WERI-Rb-1 (cell line): ENCODE measurements at regions not wholly inside any gene's neighbourhood (a gene's known extent, or its start where the extent isn't known, plus 50 kb on each side); places are given as distances from the start of the nearest gene placed in this dataset.
A peak's percentile ranks its signal among the peaks of the same experiment; 100 is the strongest.

Experiments used
- DNase-seq: peaks from one replicate; pipeline ENCODE4 v3.0.0-alpha.2; 2020
- H3K27ac ChIP-seq: fragments of 250-450 bp; sonication (Bioruptor Pico); 2 replicates; pipeline ENCODE4 v1.5.1; 2020; ENCODE audit warnings: mild to moderate bottlenecking, moderate library complexity
- H3K27me3 ChIP-seq: fragments of 250-450 bp; sonication (Bioruptor Pico); 2 replicates; pipeline ENCODE4 v1.5.1; 2021; ENCODE audit warnings: mild to moderate bottlenecking, low read depth, moderate library complexity; ENCODE audit not compliant: insufficient read depth, severe bottlenecking
- H3K36me3 ChIP-seq: fragments of 250-450 bp; sonication (Bioruptor Pico); 2 replicates; pipeline ENCODE4 v1.5.1; 2020; ENCODE audit warnings: mild to moderate bottlenecking, moderate library complexity
- H3K4me3 ChIP-seq: 2 replicates; pipeline ENCODE4 v1.5.1; 2011; ENCODE audit warnings: low read depth, mild to moderate bottlenecking, control low read depth, low read length
- H3K9me3 ChIP-seq: fragments of 250-450 bp; sonication (Bioruptor Pico); 2 replicates; pipeline ENCODE4 v1.5.1; 2021; ENCODE audit warnings: mild to moderate bottlenecking, moderate library complexity; ENCODE audit not compliant: severe bottlenecking
- TF ChIP-seq, protein P1 (sequence below): IDR thresholded peaks from 2 replicates; pipeline ENCODE4 v1.5.1; 2011; ENCODE audit warnings: low read depth, mild to moderate bottlenecking, control low read depth, inconsistent platforms, low read length

DNA sequence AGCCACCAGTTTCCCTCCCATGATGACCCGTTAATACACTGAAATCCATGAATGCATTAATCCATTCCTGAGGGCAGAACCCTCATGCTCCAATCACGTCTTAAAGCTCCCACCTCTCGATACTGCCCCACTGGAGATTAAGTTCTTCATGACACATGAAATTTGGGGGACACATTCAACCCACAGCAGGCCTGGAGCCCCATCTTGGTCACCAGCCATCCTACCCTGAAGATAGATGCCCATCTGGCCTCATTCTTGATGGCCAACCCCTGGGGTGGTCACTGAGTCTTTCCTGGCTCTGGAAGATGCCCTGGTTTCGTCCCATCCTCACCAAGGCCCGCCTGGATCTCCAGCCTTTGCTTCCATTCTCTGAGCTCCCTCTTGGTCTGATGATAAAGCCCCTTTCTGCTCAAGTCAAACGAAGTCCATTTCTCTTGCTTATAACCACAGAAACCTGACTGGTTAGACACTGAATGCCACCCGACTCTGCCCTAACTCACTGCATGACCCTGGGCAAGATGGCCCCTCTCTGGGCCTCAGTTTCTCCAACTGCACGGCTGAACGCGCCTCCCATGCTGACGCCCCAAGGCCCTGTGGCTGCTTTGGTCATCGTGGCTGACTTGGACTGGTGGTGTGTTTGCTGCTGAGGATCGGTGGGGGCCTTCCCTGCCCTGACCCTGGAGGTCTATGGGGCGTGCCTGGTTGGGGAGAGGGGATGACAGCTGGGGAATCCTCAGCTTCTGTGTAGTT is 138.4 kb upstream of the IER5L start:
- TF ChIP-seq, protein P1, sequence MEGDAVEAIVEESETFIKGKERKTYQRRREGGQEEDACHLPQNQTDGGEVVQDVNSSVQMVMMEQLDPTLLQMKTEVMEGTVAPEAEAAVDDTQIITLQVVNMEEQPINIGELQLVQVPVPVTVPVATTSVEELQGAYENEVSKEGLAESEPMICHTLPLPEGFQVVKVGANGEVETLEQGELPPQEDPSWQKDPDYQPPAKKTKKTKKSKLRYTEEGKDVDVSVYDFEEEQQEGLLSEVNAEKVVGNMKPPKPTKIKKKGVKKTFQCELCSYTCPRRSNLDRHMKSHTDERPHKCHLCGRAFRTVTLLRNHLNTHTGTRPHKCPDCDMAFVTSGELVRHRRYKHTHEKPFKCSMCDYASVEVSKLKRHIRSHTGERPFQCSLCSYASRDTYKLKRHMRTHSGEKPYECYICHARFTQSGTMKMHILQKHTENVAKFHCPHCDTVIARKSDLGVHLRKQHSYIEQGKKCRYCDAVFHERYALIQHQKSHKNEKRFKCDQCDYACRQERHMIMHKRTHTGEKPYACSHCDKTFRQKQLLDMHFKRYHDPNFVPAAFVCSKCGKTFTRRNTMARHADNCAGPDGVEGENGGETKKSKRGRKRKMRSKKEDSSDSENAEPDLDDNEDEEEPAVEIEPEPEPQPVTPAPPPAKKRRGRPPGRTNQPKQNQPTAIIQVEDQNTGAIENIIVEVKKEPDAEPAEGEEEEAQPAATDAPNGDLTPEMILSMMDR, result no peak
- Histone ChIP-seq H3K27me3 (no peaks in the 10 kb centered on the region), H3K27ac (no peak overlapping the region), H3K9me3 (peaks cover 2% of the 10 kb centered on the region), H3K4me3 (no peak overlapping the region), H3K36me3 (no peaks in the 10 kb centered on the region)
- no peak for DNase-seq

DNA sequence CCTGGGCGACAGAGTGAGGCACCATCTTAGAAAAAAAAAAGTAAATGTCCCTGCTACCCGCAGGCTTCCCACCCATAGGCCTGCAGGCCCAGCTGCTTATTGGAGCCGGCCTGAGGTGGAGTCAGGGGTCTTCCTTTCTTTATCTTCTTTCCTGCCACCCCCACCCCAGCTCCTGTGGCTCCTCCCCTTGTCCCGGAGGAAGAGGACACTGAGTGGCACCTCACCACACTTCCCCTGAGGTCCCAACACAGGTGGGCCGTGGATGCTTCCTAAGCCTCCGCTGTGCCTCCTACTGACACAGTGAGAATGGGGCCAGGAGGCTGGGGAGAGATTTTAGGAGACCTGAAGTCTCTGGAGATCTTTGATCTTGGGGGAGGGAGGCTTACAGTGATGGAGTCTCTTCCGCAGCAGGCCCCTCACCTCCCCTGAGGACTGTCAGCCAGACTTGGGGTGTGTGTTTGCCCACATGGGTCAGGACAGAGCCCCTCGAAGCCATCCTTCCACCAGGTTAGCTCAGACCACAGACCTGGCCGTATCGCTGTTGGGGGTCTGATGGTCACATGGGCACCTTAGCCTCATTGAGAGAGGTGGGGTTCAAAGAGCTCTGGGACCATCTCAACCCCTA is 135.4 kb upstream of the IER5L start:
- TF ChIP-seq, protein P1, result no peak
- no peak overlapping the region for H3K27ac ChIP-seq
- no peaks in the 10 kb centered on the region for H3K36me3 ChIP-seq
- DNase-seq, result no peak
- H3K27me3 ChIP-seq, result no peaks in the 10 kb centered on the region
- H3K9me3 ChIP-seq, result peaks cover 10% of the 10 kb centered on the region
- H3K4me3 ChIP-seq, result no peak overlapping the region

DNA sequence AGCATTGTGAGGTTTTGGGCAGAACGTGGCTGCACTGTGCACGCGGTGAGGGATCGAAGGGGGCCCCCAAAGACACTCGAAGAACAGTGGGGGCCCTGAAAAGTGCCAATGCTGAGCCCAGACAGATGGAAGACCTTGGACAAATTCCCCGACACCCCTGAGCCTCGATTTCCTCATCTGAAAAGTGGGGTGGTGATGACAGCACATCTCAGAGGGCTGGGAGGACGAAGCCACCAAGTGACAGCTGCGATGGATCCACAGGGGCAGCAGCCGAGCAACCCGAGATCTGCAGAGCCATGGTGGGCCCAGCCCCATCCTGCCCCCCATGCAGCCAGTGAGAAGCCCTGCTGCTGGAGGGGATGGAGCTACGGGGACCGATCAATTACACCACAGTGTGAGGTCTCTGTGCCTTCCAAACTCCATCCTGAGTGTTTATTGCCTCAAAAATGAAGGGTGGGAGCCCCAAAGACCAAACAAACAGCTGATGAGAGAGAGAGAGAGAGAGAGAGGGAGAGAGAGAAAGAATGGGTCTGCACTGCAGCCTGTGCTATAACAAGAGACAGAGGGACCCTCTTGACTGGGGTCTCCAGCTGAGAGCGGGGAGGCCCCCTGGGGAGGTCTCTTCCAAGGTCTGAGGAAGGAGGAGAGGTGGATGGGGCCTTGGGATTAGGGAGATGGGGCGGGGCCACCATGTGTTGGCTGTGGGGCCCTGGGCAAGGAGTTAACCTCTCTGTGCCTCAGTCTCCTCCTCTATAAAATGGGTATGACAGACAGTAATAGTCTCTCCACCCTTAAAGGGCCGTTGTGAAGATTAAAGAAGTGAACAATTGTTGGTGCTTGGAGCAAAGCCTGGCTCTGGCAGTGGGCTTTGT is 134.4 kb upstream of the IER5L start:
- TF ChIP-seq, protein P1, result no peak
- H3K27me3 ChIP-seq, result no peaks in the 10 kb centered on the region
- H3K27ac ChIP-seq, result no peak overlapping the region
- no peaks in the 10 kb centered on the region for H3K36me3 ChIP-seq
- H3K4me3 ChIP-seq, result no peak overlapping the region
- peaks cover 9% of the 10 kb centered on the region for H3K9me3 ChIP-seq
- peak; percentile 8 for DNase-seq

DNA sequence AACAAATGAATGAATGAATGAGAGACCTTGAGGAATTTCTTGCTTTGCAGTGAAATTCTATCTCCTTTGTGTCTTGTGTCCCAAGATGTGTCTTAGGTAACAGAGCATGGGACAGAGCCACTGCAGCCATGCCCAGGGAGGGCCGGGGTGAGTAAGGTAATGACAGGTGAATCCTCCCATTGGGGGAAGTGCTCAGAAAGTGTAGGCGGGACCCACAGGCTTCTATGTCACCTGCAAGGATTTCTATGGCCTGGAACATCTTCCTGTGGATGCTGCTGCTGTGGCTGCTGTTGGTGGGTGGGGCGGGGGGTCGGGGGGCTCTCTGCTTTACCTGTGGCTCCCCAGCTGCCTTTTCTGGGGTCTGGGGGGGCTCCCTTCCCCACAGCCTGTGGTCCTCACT is 133.6 kb upstream of the IER5L start:
- DNase-seq, result peak; percentile 9

DNA sequence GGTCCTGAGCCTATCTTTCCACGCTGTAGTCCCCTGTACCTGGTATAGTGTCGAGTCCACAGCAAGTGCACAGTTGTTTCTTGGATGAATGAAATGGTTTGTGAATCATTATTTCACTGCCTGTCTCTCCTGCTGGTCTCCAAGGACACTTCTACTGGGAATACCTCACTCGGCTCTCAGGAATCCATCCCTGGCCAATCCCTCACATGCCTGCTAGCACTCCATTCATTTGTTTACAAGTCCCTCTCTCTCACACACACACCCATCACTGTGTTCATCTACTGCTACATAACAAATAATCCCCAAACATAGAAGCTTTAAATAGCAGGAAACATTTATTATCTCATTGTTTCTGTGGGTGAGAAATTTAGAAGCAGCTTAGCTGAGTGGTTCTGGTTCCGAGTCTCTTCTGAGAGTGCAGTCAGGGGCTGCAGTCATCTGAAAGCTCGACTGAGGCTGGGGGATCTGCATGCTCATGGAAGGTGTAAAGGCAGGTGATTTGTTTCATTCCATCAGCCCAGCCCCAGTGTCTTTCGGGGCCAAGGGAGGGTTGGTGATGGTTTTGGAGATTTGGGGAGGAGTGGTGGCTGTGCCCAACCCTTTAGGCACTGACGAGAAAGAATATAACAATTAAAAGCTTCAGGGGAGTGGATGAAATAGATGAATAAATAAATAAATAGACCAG is 132.7 kb upstream of the IER5L start:
- H3K27me3 ChIP-seq, result no peaks in the 10 kb centered on the region
- H3K27ac ChIP-seq, result no peak overlapping the region
- H3K36me3 ChIP-seq, result no peaks in the 10 kb centered on the region
- TF ChIP-seq, protein P1, result no peak
- peaks cover 9% of the 10 kb centered on the region for H3K9me3 ChIP-seq
- no peak overlapping the region for H3K4me3 ChIP-seq
- DNase-seq, result no peak

More for the DNA sequence above, 133.6 kb upstream of the IER5L start:
- Histone ChIP-seq H3K27ac (no peak overlapping the region), H3K9me3 (peaks cover 9% of the 10 kb centered on the region), H3K27me3 (no peaks in the 10 kb centered on the region), H3K36me3 (no peaks in the 10 kb centered on the region), H3K4me3 (no peak overlapping the region)
- TF ChIP-seq, protein P1, result no peak
